Caco-2 (cell line): ENCODE measurements at regions not wholly inside any gene's neighbourhood (a gene's known extent, or its start where the extent isn't known, plus 50 kb on each side); places are given as distances from the start of the nearest gene placed in this dataset.
"Not testable (repeated sequence)": the region's sequence is repeated elsewhere in the genome, so short reads cannot be mapped to it uniquely, and the experiment has no call there.

Experiments
- BruUV-seq: library from RNA; stranded (reverse); fragments of 400-500 nt; replicated peaks from 2 replicates; lab custom pipeline; 2021; lab: Mats Ljungman, UMichigan
- CTCF ChIA-PET: fragments of 300-600 bp; sonication (Branson Sonifier 250); formaldehyde crosslinking; loops from one replicate; lab custom pipeline; 2022; ENCODE audit warnings: antibody characterized with exemption; lab: Charles Lee
- POLR2A ChIA-PET: fragments of 300-600 bp; sonication (Branson Sonifier 250); formaldehyde crosslinking; loops from one replicate; lab custom pipeline; 2022; ENCODE audit warnings: antibody characterized with exemption; lab: Charles Lee
- DNase-seq, 2 experiments: peaks; one replicate each; pipeline versions ENCODE4 v3.0.0 to v3.0.0-alpha.2; 2020 to 2022
- H3K27me3 ChIP-seq: replicated peaks from 2 replicates; pipeline ENCODE4 v1.6.0; 2011; ENCODE audit warnings: low read length; ENCODE audit not compliant: control insufficient read depth, insufficient read depth
- H3K36me3 ChIP-seq: 2 replicates; pipeline ENCODE4 v1.5.1; 2011; ENCODE audit warnings: low read length; ENCODE audit not compliant: control insufficient read depth, insufficient read depth
- H3K4me1 ChIP-seq: fragments of 250-450 bp; sonication (Bioruptor Pico); 2 replicates; pipeline ENCODE4 v1.5.1; 2020; ENCODE audit warnings: mild to moderate bottlenecking
- H3K4me3 ChIP-seq: 2 replicates; pipeline ENCODE4 v1.5.1; 2011; ENCODE audit warnings: low read depth, mild to moderate bottlenecking, control low read depth, low read length
- H3K9me3 ChIP-seq: fragments of 250-450 bp; sonication (Bioruptor Pico); 2 replicates; pipeline ENCODE4 v1.5.1; 2020; ENCODE audit warnings: mild to moderate bottlenecking, moderate library complexity
- H3K27ac Mint-ChIP-seq: one replicate; pipeline ENCODE4 v1.8.0; 2022; ENCODE audit warnings: mixed read lengths; ENCODE audit not compliant: unreplicated experiment
- H3K27me3 Mint-ChIP-seq: one replicate; pipeline ENCODE4 v1.8.0; 2022; ENCODE audit warnings: mixed read lengths; ENCODE audit not compliant: insufficient read depth, unreplicated experiment
- H3K36me3 Mint-ChIP-seq: one replicate; pipeline ENCODE4 v1.8.0; 2022; ENCODE audit warnings: mild to moderate bottlenecking, mixed read lengths; ENCODE audit not compliant: insufficient read depth, unreplicated experiment
- H3K4me1 Mint-ChIP-seq: one replicate; pipeline ENCODE4 v1.8.0; 2022; ENCODE audit warnings: low read depth, mixed read lengths; ENCODE audit not compliant: unreplicated experiment
- H3K4me3 Mint-ChIP-seq: one replicate; pipeline ENCODE4 v1.8.0; 2022; ENCODE audit warnings: mild to moderate bottlenecking, moderate library complexity, mixed read lengths; ENCODE audit not compliant: unreplicated experiment
- H3K9me3 Mint-ChIP-seq: one replicate; pipeline ENCODE4 v1.8.0; 2022; ENCODE audit warnings: mixed read lengths; ENCODE audit not compliant: unreplicated experiment
- intact Hi-C: fragments of 100-400 bp; cut with micrococcal nuclease; formaldehyde crosslinking; loops from one replicate; pipeline ENCODE4 v1.10.0; 2022; ENCODE audit not compliant: unreplicated experiment
- TF ChIP-seq, protein P1 (sequence below), 2 experiments: fragments of 200-600 bp in 1 of 2; IDR thresholded peaks; 1 replicate in 1 of 2; 2 replicates in 1 of 2; pipeline versions ENCODE4 v1.5.1 to v1.8.0; 2011 to 2022; ENCODE audit warnings: antibody characterized with exemption in 1 of 2, control low read depth in 1 of 2, inconsistent platforms in 1 of 2, low read depth in 1 of 2, low read length in 1 of 2, mild to moderate bottlenecking in 1 of 2, moderate library complexity in 1 of 2; ENCODE audit not compliant: insufficient read depth in 1 of 2, severe bottlenecking in 1 of 2, unreplicated experiment in 1 of 2

GRCh38 chr5:82586661-82587310 is 308.6 kb upstream of the RPS23 start:
- intact Hi-C loops: no loop called here
- H3K27me3 ChIP-seq: no peaks in the 10 kb centered on the region
- BruUV-seq: no TSS peak
- Mint-ChIP-seq H3K27ac (no peak overlapping the region), H3K4me1 (no peaks in the 10 kb centered on the region), H3K4me3 (no peak overlapping the region), H3K36me3 (peaks cover 5% of the 10 kb centered on the region), H3K27me3 (no peaks in the 10 kb centered on the region), H3K9me3 (peaks cover 42% of the 10 kb centered on the region)
- ChIA-PET CTCF (no interaction called here), POLR2A (no interaction called here)
- H3K4me1 ChIP-seq: no peaks in the 10 kb centered on the region
- no peak overlapping the region for H3K4me3 ChIP-seq
- H3K36me3 ChIP-seq: no peaks in the 10 kb centered on the region
- DNase-seq: no peak
- H3K9me3 ChIP-seq: peaks cover 31% of the 10 kb centered on the region
- TF ChIP-seq, protein P1, sequence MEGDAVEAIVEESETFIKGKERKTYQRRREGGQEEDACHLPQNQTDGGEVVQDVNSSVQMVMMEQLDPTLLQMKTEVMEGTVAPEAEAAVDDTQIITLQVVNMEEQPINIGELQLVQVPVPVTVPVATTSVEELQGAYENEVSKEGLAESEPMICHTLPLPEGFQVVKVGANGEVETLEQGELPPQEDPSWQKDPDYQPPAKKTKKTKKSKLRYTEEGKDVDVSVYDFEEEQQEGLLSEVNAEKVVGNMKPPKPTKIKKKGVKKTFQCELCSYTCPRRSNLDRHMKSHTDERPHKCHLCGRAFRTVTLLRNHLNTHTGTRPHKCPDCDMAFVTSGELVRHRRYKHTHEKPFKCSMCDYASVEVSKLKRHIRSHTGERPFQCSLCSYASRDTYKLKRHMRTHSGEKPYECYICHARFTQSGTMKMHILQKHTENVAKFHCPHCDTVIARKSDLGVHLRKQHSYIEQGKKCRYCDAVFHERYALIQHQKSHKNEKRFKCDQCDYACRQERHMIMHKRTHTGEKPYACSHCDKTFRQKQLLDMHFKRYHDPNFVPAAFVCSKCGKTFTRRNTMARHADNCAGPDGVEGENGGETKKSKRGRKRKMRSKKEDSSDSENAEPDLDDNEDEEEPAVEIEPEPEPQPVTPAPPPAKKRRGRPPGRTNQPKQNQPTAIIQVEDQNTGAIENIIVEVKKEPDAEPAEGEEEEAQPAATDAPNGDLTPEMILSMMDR (IDR thresholded peaks at IDR 0.05; ENCODE audit: insufficient read depth in 1 of 2, low read depth in 1 of 2, low read length in 1 of 2, severe bottlenecking in 1 of 2, unreplicated experiment in 1 of 2): no peak

DNA sequence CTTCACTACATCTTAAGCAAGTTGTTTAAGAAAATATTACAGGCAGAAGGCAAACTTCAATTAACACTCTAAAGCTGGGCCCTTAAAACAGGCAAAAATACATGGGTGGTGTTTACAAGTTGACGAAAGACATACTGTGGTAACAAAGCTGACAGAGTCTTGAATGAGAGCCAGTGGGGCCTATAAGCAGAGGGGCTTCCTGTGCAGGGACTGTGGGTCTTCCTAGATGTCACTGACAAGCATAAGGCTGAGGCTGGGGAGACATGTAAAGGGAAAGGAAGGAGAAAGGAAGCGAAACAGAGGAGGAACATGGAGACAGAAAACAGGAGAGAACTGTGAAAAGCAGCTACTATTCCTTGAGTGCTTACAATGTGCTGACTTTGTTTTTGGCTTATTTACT is 308.0 kb upstream of the RPS23 start:
- TF ChIP-seq, protein P1 (IDR thresholded peaks at IDR 0.05; ENCODE audit: insufficient read depth in 1 of 2, low read depth in 1 of 2, low read length in 1 of 2, severe bottlenecking in 1 of 2, unreplicated experiment in 1 of 2): no peak
- no peak overlapping the region for H3K4me3 ChIP-seq
- no peaks in the 10 kb centered on the region for H3K36me3 ChIP-seq
- H3K9me3 Mint-ChIP-seq: peaks cover 42% of the 10 kb centered on the region
- no peaks in the 10 kb centered on the region for H3K4me1 Mint-ChIP-seq
- H3K36me3 Mint-ChIP-seq: peaks cover under 1% of the 10 kb centered on the region
- POLR2A ChIA-PET: no interaction called here
- intact Hi-C loops: no loop called here
- H3K4me1 ChIP-seq: no peaks in the 10 kb centered on the region
- H3K27ac Mint-ChIP-seq: no peak overlapping the region
- no peak overlapping the region for H3K4me3 Mint-ChIP-seq
- no peak for DNase-seq
- no peaks in the 10 kb centered on the region for H3K27me3 ChIP-seq
- no TSS peak for BruUV-seq
- no peaks in the 10 kb centered on the region for H3K27me3 Mint-ChIP-seq
- CTCF ChIA-PET: no interaction called here
- H3K9me3 ChIP-seq: peaks cover 31% of the 10 kb centered on the region

GRCh38 chr5:82584631-82585030 is 306.5 kb upstream of the RPS23 start:
- Histone ChIP-seq H3K36me3 (no peaks in the 10 kb centered on the region), H3K9me3 (peaks cover 34% of the 10 kb centered on the region), H3K4me1 (no peaks in the 10 kb centered on the region), H3K27me3 (no peaks in the 10 kb centered on the region), H3K4me3 (no peak overlapping the region)
- H3K27ac Mint-ChIP-seq: no peak overlapping the region
- peaks cover 33% of the 10 kb centered on the region for H3K9me3 Mint-ChIP-seq
- no peak overlapping the region for H3K4me3 Mint-ChIP-seq
- DNase-seq: no peak
- CTCF ChIA-PET: no interaction called here
- TF ChIP-seq, protein P1 (IDR thresholded peaks at IDR 0.05; ENCODE audit: insufficient read depth in 1 of 2, low read depth in 1 of 2, low read length in 1 of 2, severe bottlenecking in 1 of 2, unreplicated experiment in 1 of 2): no peak
- intact Hi-C loops: no loop called here
- no TSS peak for BruUV-seq
- H3K27me3 Mint-ChIP-seq: no peaks in the 10 kb centered on the region
- H3K36me3 Mint-ChIP-seq: no peaks in the 10 kb centered on the region
- no peaks in the 10 kb centered on the region for H3K4me1 Mint-ChIP-seq
- POLR2A ChIA-PET: no interaction called here

DNA sequence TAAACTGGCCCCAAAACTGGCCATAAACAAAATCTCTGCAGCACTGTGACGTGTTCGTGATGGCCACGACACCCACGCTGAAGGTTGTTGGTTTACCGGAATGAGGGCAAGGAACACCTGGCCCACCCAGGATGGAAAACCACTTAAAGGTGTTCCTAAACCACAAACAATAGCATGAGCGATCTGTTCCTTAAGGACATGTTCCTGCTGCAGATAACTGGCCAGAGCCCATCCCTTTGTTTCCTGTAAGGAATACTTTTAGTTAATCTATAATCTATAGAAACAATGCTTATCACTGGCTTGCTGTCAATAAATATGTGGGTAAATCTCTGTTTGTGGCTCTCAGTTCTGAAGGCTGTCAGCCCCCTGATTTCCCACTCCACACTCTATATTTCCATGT is 305.2 kb upstream of the RPS23 start:
- H3K27ac Mint-ChIP-seq, H3K36me3 ChIP-seq, CTCF ChIA-PET, DNase-seq, H3K4me1 ChIP-seq, H3K4me1 Mint-ChIP-seq, POLR2A ChIA-PET, H3K27me3 ChIP-seq, H3K4me3 ChIP-seq, H3K27me3 Mint-ChIP-seq, H3K4me3 Mint-ChIP-seq, intact Hi-C loops, H3K36me3 Mint-ChIP-seq, BruUV-seq: not testable (repeated sequence)
- H3K9me3 ChIP-seq: peaks cover 33% of the 10 kb centered on the region
- H3K9me3 Mint-ChIP-seq: peaks cover 29% of the 10 kb centered on the region
